Spleen (tissue), 7 donors: ENCODE measurements at regions not wholly inside any gene's neighbourhood (a gene's known extent, or its start where the extent isn't known, plus 50 kb on each side); places are given as distances from the start of the nearest gene placed in this dataset.

ENCODE experiments used
- CTCF ChIP-seq, 11 experiments: fragments of 200-600 bp in 7 of 11; fragments of 450-650 bp in 4 of 11; sonication (generic) in 4 of 11; IDR thresholded peaks in 8 of 11; conservative IDR thresholded peaks in 3 of 11; 1 replicate in 7 of 11; 2 replicates in 4 of 11; pipeline versions ENCODE4 v1.4.0 to v1.8.0; 2016 to 2021; ENCODE audit warnings: antibody characterized with exemption in 11 of 11, inconsistent platforms in 4 of 11, mild to moderate bottlenecking in 1 of 11
- POLR2A ChIP-seq, 3 donors: fragments of 450-650 bp; IDR thresholded peaks; one replicate each; pipeline ENCODE4 v1.5.1; 2017; ENCODE audit warnings: antibody characterized with exemption in 3 of 3, mild to moderate bottlenecking in 1 of 3
- donor health status: DM: no; HTN: no; CAD: no; lungs with moderate emphysema.
- donor health status: DM: no; HTN: no; CAD: no.
- donor health status: DM: no; HTN: no; CAD: no.

- no peak for TF ChIP-seq CTCF (IDR thresholded peaks at IDR 0.05 in 8 of 11, conservative IDR thresholded peaks at IDR 0.05 in 3 of 11)
- TF ChIP-seq POLR2A (IDR thresholded peaks at IDR 0.05), result no peak
Observed at GRCh38 chr20:51079488-51079887, 56.6 kb upstream of the KCNG1 start.
